ENCODE measurements at regions not wholly inside any gene's neighbourhood (a gene's known extent, or its start where the extent isn't known, plus 50 kb on each side); places are given as distances from the start of the nearest gene placed in this dataset.

DNA sequence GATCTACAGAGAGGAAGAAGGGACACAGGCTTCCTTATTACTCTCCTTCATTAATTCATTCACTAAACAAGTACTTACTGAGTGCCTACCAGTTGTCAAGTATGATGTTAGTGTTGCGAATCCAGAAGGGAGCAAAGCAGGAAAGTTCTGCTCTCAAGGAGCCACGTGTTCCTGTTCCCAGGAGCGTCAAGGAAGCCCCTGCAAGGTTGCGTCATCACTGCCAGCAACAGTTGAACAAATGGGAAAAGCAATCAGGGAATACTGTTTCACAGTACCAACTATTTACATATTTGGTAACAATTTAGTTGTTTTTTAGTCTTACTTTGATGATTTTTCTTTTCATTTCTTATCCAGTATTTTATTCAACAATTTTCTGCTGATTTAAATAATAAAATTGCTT lies 310.0 kb downstream of the FOXA2 start:
- Mint-ChIP-seq H3K4me1 (no peaks in the 10 kb centered on the region), H3K9me3 (peaks cover 0 to 36% of the 10 kb centered on the region in 2 donors), H3K27me3 (no peaks in the 10 kb centered on the region), H3K4me3 (no peak overlapping the region), H3K27ac (no peak overlapping the region)
- DNase-seq (no peak), ATAC-seq (no peak)

DNA sequence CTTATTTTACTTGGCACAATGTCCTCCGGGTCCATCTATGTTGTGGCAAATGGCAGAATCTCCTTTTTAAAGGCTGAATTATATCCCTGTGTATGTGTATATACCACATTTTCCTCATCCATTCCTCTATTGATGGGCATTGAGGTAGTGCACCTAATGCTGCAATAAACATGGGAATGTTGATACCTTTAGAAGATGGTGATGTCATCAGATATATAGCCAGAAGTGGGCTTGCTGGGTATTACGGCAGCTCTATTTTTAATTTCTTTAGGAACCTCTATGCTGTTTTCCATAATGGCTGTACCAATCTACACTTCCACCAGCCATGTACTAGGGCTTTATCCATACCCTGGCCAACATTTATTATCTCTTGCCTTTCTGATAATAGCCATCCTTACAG lies 315.7 kb downstream of the FOXA2 start:
- Mint-ChIP-seq H3K27me3 (no peaks in the 10 kb centered on the region), H3K27ac (peak overlapping the region in 1 of 2 donors; percentile 16), H3K4me3 (no peak overlapping the region), H3K9me3 (peaks cover 8 to 13% of the 10 kb centered on the region in 2 donors), H3K4me1 (no peaks in the 10 kb centered on the region)
- no peak for ATAC-seq
- no peak for DNase-seq

DNA sequence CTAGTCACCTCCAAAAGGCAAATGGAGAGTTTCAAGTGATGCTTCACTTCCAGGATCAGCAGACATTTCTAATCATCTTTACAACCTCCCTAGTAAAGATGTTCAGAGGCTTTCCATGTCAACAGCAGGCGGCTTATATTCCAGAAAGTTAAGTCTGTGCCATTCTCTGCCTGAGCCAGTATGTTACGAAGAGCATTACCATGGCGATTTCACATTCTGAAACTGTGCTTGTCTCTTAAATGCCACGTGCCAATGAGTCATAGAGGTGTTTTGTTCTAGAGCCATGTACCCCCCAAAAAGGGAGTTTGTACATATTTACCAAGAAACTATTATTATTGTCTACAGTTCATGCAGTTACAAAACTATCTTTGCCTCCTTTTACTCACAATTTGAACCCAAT lies 319.5 kb downstream of the FOXA2 start:
- Mint-ChIP-seq H3K4me1 (no peaks in the 10 kb centered on the region), H3K27ac (no peak overlapping the region), H3K9me3 (peaks cover 0 to 8% of the 10 kb centered on the region in 2 donors), H3K27me3 (no peaks in the 10 kb centered on the region), H3K4me3 (no peak overlapping the region)
- ATAC-seq (no peak), DNase-seq (no peak)

DNA sequence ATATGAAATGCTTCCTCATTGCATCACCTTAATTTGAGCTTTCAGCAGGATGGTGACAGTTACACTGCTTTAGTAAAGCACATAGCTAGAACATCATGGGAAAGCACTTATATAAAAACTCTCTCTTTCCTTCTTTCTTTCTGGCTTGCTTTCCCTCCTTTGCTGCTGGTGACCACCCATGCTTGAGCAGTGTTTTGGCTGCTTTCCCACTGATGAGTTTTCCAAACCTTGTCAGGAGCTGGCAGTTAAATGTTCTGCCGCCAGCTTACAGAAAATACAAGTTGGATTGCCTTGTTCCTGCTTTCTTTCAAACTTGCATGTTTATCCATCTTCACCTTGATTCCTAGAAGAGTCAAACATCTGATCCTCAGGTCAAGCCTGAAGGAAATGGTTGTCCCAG lies 323.9 kb downstream of the FOXA2 start:
- Mint-ChIP-seq H3K27me3 (no peaks in the 10 kb centered on the region), H3K4me3 (no peak overlapping the region), H3K27ac (no peak overlapping the region), H3K9me3 (no peaks in the 10 kb centered on the region), H3K4me1 (no peaks in the 10 kb centered on the region)
- DNase-seq, result no peak
- ATAC-seq, result no peak

DNA sequence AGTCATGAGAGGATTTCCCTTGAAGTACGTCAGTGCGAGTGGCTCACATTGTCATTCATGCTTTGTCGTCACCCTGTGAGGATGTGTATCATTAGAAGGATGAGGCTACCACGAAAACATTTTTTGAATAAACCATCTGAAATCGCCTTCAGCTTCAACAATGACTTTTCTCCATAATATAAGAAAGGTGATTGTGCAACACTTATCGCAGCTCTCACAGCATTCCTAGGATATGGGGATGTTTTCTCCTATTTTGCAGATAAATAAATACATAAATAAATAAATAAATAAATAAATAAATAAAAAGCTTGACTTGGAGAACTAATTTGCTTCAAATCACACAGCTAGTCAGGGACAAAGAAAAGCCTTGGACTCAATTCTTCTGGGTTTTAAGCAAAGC lies 326.5 kb downstream of the FOXA2 start:
- no peak for DNase-seq
- Mint-ChIP-seq H3K9me3 (no peaks in the 10 kb centered on the region), H3K4me3 (no peak overlapping the region), H3K27ac (no peak overlapping the region), H3K4me1 (no peaks in the 10 kb centered on the region), H3K27me3 (no peaks in the 10 kb centered on the region)
- no peak for ATAC-seq

DNA sequence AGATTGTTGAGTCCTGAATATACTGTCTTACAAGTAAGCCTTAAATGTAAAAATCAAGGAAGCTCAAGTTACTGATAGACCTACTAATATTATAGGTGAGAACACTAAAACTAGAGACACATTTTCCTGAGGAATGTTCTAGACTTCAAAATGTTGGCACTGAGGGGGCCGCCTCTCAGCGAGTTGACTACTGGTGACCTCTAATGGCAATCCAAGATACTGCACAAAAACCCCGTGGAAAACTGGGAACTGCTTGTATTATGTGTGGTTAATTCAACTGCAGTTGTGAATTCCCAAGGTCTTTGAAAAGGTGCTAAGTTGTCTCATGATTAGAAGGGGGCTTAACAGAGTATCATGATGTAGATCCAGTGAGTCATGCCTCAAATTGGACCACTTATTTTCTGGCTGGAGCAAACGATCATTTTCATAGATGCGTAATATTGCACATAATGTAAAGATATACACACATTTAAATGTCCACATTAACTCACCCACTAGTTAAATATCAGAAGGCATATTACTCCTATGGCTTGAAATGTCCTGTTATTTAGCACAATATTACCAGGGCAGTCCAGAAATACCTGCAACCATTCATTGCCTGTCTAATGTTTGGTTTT lies 336.2 kb downstream of the FOXA2 start:
- H3K27ac Mint-ChIP-seq, result no peak overlapping the region
- H3K9me3 Mint-ChIP-seq, result no peaks in the 10 kb centered on the region
- DNase-seq, result no peak
- no peaks in the 10 kb centered on the region for H3K4me1 Mint-ChIP-seq
- H3K4me3 Mint-ChIP-seq, result no peak overlapping the region
- no peaks in the 10 kb centered on the region for H3K27me3 Mint-ChIP-seq
- no peak for ATAC-seq

DNA sequence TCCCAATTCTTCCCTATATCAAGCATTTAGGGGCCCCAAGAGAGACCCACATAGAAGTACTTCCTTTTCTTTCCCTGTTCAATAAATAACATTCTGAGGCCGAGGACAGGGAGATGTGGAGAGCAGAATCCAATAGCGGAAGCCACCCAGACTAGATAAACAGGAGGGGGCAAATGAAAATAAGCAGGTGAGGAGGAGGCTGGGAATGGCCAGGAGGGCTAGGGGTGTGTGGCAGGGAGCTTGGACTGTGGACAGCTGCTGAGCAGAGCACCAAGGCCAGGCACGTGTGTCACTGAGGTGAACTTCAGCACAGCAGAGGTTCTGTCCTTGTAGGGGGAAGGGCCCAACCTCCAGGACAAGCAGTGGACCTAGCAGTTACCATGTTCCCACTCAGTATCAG lies 339.2 kb downstream of the FOXA2 start:
- no peak for ATAC-seq
- Mint-ChIP-seq H3K9me3 (peaks cover 0 to 4% of the 10 kb centered on the region in 2 donors), H3K27ac (no peak overlapping the region)

DNA sequence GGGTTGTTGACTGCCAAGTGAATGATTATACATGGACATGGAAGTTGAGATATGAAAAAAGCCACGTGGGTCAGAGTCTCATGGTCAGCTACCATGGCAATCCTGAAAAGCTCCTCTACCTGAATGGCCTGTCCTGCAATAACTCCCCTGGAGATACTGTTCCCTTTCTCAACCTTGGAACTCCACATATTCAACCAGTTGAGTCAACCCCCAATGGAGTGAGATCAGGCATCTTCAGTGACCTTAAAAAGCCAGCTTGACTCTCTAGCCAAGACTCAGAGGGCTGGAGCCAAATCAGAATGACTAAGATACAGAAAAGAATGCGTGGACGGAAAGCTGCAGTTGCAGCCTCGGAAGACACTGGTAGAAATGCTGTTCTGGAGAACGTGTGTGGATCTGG lies 341.3 kb downstream of the FOXA2 start:
- no peak overlapping the region for H3K4me3 Mint-ChIP-seq
- H3K9me3 Mint-ChIP-seq, result peaks cover 0 to 14% of the 10 kb centered on the region in 2 donors
- no peaks in the 10 kb centered on the region for H3K27me3 Mint-ChIP-seq
- no peak overlapping the region for H3K27ac Mint-ChIP-seq
- DNase-seq, result no peak
- no peak for ATAC-seq
- H3K4me1 Mint-ChIP-seq, result no peaks in the 10 kb centered on the region

More for the DNA sequence above, 339.2 kb downstream of the FOXA2 start:
- Mint-ChIP-seq H3K4me3 (no peak overlapping the region), H3K27me3 (no peaks in the 10 kb centered on the region), H3K4me1 (no peaks in the 10 kb centered on the region)
- no peak for DNase-seq

DNA sequence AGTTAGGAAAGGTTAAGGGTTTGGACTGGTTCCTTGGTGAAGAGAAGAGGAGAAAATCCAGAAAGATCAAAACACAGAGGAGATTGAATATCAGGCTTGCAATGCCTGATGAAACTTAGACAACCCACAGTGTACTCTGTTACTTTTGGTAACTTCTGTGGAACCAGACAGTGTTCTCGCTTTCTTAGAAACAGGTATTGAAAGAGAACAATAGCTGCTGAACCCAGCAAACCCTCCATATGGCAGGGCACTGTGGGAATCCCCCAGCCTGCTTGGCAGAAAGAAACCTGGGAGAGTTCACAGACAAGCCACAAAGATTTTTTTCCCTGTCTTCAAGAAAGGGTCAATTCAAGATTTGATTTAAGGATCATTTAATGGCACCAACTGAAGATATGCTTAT lies 342.8 kb downstream of the FOXA2 start:
- Mint-ChIP-seq H3K9me3 (peaks cover 0 to 14% of the 10 kb centered on the region in 2 donors), H3K4me1 (no peaks in the 10 kb centered on the region), H3K27me3 (no peaks in the 10 kb centered on the region), H3K27ac (no peak overlapping the region), H3K4me3 (no peak overlapping the region)
- no peak for DNase-seq
- no peak for ATAC-seq

DNA sequence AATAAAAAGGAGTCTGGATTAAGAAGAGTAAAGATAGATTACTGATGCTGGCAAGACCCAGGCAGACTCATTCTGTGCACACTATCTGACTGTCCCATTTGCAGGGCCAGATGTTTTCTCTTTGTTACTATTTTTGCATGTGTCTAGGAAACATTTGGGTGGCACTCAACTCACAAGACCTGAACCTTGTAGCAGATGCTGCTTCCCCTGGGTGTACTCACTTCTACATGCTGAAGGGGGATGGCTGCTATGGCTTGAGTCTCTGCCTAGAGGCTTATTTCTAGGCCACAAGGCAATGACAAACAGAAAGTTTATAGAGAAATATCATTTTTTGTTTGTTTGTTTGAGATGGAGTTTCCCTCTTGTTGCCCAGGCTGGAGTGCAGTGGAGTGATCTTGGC lies 351.4 kb downstream of the FOXA2 start:
- Mint-ChIP-seq H3K4me1 (no peaks in the 10 kb centered on the region), H3K9me3 (peaks cover 0 to 3% of the 10 kb centered on the region in 2 donors), H3K27ac (no peak overlapping the region)

DNA sequence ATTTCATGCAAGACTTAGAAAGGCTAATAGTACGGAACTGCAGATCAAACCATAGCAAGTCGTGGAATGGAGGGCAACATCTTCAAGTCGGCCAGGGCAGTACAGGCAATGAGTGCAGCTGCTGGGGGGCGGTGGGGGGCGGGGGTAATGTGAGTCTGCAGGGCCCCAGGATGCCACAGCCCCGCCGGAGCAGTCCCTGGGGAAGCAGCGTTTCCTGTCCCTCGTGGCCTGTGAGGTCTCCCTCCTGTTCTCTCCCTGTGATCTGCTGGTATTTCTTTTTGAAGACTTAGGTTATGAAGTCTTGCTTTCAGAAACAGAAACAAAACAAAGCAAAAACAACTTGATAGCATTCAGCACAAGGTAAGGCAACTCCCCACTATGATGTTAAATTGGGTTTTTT lies 351.9 kb downstream of the FOXA2 start:
- ATAC-seq, result no peak
- H3K4me3 Mint-ChIP-seq, result no peak overlapping the region
- peaks cover 0 to 4% of the 10 kb centered on the region in 2 donors for H3K9me3 Mint-ChIP-seq
- no peaks in the 10 kb centered on the region for H3K4me1 Mint-ChIP-seq
- DNase-seq, result no peak
- peaks cover 8% of the 10 kb centered on the region for H3K27me3 Mint-ChIP-seq
- no peak overlapping the region for H3K27ac Mint-ChIP-seq

More for the DNA sequence above, 351.4 kb downstream of the FOXA2 start:
- Mint-ChIP-seq H3K4me3 (no peak overlapping the region), H3K27me3 (peaks cover 5% of the 10 kb centered on the region)
- no peak for DNase-seq
- ATAC-seq, result no peak

DNA sequence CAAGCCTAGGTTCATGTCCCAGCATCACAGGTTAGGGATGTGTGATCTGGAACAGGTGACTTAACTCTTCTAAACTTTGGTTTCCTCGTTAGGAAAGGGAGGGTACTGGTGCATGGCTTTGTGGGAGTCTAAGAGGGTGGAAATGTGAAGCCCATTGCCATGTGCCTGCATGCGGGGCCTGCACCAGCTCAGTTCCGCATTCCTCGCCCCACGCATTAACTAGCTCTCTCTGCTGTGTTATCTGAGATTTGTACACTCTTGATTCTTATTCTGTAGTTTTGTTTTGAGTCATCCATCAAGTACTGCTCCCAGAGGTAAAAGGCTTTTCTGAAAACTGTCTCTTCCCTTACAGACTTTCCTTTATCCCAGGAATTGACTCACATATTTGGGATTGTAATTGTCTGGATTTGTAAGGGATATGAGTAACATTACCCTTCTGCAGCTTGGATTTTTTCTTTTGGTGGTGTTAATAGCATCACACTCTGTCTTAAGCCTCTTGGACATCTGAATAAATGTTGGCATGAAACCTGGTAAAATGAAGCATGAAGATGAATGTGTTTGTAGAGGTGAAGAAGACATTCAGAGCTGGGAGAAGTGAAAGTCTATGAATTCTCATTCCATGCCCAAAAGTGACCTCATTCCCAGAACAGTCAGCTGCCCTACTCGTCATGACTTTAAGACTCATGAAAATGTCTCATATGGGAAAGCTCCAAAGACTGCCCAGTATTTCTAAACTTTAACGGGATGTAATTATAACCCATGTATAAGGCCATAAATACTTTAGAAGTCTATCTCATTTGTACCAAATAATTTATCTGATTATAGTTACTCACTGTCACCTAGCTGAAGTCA lies 357.3 kb downstream of the FOXA2 start:
- Mint-ChIP-seq H3K9me3 (peaks cover 10 to 14% of the 10 kb centered on the region in 2 donors), H3K27me3 (peaks cover 8% of the 10 kb centered on the region), H3K4me1 (no peaks in the 10 kb centered on the region), H3K4me3 (no peak overlapping the region), H3K27ac (no peak overlapping the region)
- ATAC-seq (no peak), DNase-seq (no peak)

DNA sequence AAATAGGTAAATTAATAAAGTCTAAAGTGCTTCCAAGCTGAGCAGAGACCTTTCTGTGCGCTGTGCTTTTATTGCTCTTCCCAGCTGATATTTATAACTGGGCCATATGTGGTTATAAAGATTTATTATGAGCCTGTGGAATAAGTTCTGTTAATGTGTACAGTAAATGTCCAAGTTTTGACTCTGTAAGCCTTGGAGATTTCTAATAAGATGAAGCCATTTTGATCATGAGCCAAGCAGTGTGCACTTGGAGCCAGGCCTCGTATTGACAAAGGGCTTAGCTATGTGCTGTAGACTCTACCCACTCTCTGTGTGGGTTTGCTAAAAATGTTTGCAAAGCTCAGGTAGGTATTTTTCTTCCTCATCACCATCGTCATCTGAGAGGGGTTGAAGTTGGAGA lies 361.1 kb downstream of the FOXA2 start:
- no peak overlapping the region for H3K4me3 Mint-ChIP-seq
- ATAC-seq (no peak), DNase-seq (no peak)
- peaks cover 6% of the 10 kb centered on the region for H3K27me3 Mint-ChIP-seq
- H3K4me1 Mint-ChIP-seq, result no peaks in the 10 kb centered on the region
- H3K27ac Mint-ChIP-seq, result no peak overlapping the region
- H3K9me3 Mint-ChIP-seq, result peaks cover 10 to 14% of the 10 kb centered on the region in 2 donors

DNA sequence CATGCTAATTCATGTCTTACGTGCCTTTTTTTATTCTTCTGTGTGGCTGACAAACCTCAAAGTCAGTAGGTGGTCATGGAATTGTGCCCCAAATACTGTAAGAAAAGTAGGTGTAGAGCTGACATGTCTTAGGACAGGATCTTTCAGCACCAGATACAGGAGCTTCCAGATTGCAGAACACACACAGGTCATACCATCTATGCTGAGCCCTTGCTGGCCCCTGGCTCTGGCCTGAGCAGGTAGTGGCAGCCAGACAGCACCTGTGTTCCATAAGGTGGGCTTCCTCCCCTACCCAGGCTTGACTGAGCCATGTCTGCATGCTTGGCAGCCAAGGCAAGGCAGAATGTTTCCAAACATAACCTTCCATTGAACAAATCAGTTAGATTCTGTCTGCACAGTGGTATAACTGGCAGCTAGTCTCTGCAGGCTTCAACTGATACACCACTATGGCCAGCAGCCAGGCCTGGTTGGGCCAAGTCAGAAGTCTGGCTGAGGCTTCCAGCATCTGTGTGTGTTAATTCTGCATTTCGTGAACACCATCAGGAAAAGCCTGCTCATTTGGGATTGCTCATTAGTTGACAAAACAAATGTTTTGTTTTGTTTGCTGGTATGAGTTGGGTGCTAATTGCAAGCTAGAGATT lies 366.5 kb downstream of the FOXA2 start:
- Mint-ChIP-seq H3K9me3 (no peaks in the 10 kb centered on the region), H3K27ac (no peak overlapping the region), H3K27me3 (no peaks in the 10 kb centered on the region), H3K4me1 (no peaks in the 10 kb centered on the region), H3K4me3 (no peak overlapping the region)
- ATAC-seq, result no peak
- no peak for DNase-seq

DNA sequence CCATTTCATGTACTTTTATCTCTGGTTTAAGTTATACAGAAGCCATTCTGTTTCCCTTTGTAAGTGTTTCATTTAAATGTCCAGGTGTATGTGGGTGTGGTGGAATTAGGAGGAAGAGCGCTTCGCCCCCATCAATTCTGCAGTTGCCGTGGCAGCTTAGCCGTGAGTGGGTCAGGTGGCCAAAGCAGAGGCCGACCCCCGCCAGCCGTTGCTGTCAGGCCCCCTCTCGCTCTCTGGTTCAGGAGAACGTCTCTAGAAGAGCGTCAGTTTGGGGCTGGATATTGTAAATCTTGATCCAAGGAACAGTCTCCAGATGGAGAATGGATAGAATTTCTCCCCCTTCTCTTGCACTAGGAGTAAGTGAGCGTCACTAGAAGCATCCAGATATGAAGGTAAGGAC lies 367.4 kb downstream of the FOXA2 start:
- no peak for ATAC-seq
- DNase-seq, result no peak
- H3K27ac Mint-ChIP-seq, result no peak overlapping the region
- no peaks in the 10 kb centered on the region for H3K27me3 Mint-ChIP-seq
- no peaks in the 10 kb centered on the region for H3K4me1 Mint-ChIP-seq
- no peak overlapping the region for H3K4me3 Mint-ChIP-seq
- H3K9me3 Mint-ChIP-seq, result no peaks in the 10 kb centered on the region

DNA sequence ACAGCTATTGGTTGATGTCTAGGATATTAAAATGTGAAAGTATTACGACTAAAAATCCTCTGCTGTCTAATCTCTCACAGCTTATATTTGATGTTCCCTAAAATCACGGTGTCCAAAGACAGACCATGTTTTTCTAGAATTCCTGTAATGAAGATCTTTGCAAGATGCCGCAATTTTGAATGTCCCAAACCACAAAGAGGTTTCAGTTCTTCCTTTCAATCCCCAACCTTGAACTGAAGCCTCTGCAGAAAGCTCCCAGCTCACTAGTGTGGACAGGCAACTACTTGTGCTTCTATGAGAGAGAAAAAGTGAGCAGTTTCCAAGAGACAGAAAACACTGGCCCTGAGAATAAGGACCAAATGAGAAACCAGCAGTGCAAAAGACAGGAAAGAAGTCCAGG lies 370.1 kb downstream of the FOXA2 start:
- Mint-ChIP-seq H3K27me3 (no peaks in the 10 kb centered on the region), H3K9me3 (no peaks in the 10 kb centered on the region), H3K4me3 (no peak overlapping the region), H3K27ac (no peak overlapping the region), H3K4me1 (no peaks in the 10 kb centered on the region)
- DNase-seq, result no peak
- ATAC-seq, result no peak
